Activated CD8-positive, alpha-beta T cell treated with anti-CD3 and anti-CD28 coated beads for 36 hours (primary cell): ENCODE measurements at regions not wholly inside any gene's neighbourhood (a gene's known extent, or its start where the extent isn't known, plus 50 kb on each side); places are given as distances from the start of the nearest gene placed in this dataset.

Experiments
- ATAC-seq: fragments of 200-7000 bp; cut with Tn5 transposase; one replicate; pipeline ENCODE4 v1.10.0; 2021; ENCODE audit warnings: mild to moderate bottlenecking, moderate library complexity
- CTCF ChIA-PET: fragments of 350-600 bp; sonication (Branson Sonifier 250); formaldehyde crosslinking; loops from one replicate; lab custom pipeline; 2021; ENCODE audit warnings: antibody characterized with exemption; lab: Charles Lee
- POLR2A ChIA-PET: fragments of 350-600 bp; sonication (Branson Sonifier 250); formaldehyde crosslinking; loops from one replicate; lab custom pipeline; 2021; ENCODE audit warnings: antibody characterized with exemption; lab: Charles Lee
- DNase-seq: peaks from one replicate; pipeline ENCODE4 v3.0.0-alpha.2; 2020
- H3K27ac Mint-ChIP-seq: one replicate; pipeline ENCODE4 v1.8.0; 2021; ENCODE audit warnings: mild to moderate bottlenecking, mixed read lengths
- H3K27me3 Mint-ChIP-seq: one replicate; pipeline ENCODE4 v1.8.0; 2021; ENCODE audit warnings: mixed read lengths
- H3K36me3 Mint-ChIP-seq: one replicate; pipeline ENCODE4 v1.8.0; 2021; ENCODE audit warnings: low read depth, mixed read lengths
- H3K4me1 Mint-ChIP-seq: one replicate; pipeline ENCODE4 v1.8.0; 2021; ENCODE audit warnings: low read depth, mixed read lengths
- H3K4me3 Mint-ChIP-seq: one replicate; pipeline ENCODE4 v1.8.0; 2021; ENCODE audit warnings: mild to moderate bottlenecking, moderate library complexity, mixed read lengths
- H3K9me3 Mint-ChIP-seq: one replicate; pipeline ENCODE4 v1.8.0; 2021; ENCODE audit warnings: mixed read lengths
- CTCF ChIP-seq: fragments of 200-600 bp; IDR thresholded peaks from one replicate; pipeline ENCODE4 v1.8.0; 2022; ENCODE audit warnings: antibody characterized with exemption, mild to moderate bottlenecking
- intact Hi-C: fragments of 100-400 bp; cut with micrococcal nuclease; formaldehyde crosslinking; loops from one replicate; pipeline ENCODE4 v1.10.0; 2022

GRCh38 chr10:96772196-96772595, 51.9 kb upstream of the PIK3AP1 start:
- intact Hi-C loops: no loop called here
- ChIA-PET CTCF (no interaction called here), POLR2A (no interaction called here)
- H3K4me3 Mint-ChIP-seq: no peak overlapping the region
- no peaks in the 10 kb centered on the region for H3K27me3 Mint-ChIP-seq
- H3K36me3 Mint-ChIP-seq: no peaks in the 10 kb centered on the region
- DNase-seq (no peak), ATAC-seq (no peak)
- no peak overlapping the region for H3K27ac Mint-ChIP-seq
- H3K9me3 Mint-ChIP-seq: peaks cover 5% of the 10 kb centered on the region
- TF ChIP-seq CTCF: no peak
- H3K4me1 Mint-ChIP-seq: peaks cover 5% of the 10 kb centered on the region

- ChIA-PET POLR2A (no interaction called here), CTCF (interaction anchor here (1.4 to 2.8 kb wide), 3 partner anchors 59 to 266 kb away, joined by 3 to 7 read pairs (median 3); no protein-coding TSS in a partner anchor)
- no peaks in the 10 kb centered on the region for H3K27me3 Mint-ChIP-seq
- TF ChIP-seq CTCF: no peak
- no peak for ATAC-seq
- H3K36me3 Mint-ChIP-seq: no peaks in the 10 kb centered on the region
- intact Hi-C loops: no loop called here
- no peak overlapping the region for H3K27ac Mint-ChIP-seq
- peaks cover 5% of the 10 kb centered on the region for H3K4me1 Mint-ChIP-seq
- no peak for DNase-seq
- peaks cover 5% of the 10 kb centered on the region for H3K9me3 Mint-ChIP-seq
- H3K4me3 Mint-ChIP-seq: no peak overlapping the region
Measured at GRCh38 chr10:96770987-96771386, 50.7 kb upstream of the PIK3AP1 start.
